SW 1271 (cell line): ENCODE measurements at regions not wholly inside any gene's neighbourhood (a gene's known extent, or its start where the extent isn't known, plus 50 kb on each side); places are given as distances from the start of the nearest gene placed in this dataset.
A peak's percentile ranks its signal among the peaks of the same experiment; 100 is the strongest.
"Not testable (repeated sequence)": the region's sequence is repeated elsewhere in the genome, so short reads cannot be mapped to it uniquely, and the experiment has no call there.

Experiments
- DNase-seq, 2 experiments: peaks; one replicate each; lab custom pipeline; 2025; lab: John Stamatoyannopoulos, UW

GRCh38 chr2:34724107-34724506 lies 1125.0 kb upstream of the FAM98A start:
- DNase-seq, result no peak

DNA sequence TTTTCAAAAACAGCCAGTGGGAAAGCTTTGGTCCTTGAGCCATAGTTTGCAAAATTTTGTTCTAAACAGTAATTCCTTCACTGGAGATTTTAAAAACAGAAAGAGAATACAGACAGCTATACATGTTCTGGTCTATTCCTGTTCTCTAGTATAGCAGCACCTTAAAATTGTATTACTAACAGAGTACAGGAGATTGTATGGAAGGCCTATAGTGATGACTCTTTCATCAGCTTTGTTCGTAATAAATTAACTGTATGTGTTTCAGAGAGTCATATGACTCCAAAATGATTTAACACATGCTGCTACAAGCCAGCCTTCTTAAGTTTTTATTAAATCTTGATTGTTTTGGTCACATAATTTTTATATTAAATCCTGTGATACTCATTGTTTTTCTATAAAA lies 1124.6 kb upstream of the FAM98A start:
- no peak for DNase-seq

DNA sequence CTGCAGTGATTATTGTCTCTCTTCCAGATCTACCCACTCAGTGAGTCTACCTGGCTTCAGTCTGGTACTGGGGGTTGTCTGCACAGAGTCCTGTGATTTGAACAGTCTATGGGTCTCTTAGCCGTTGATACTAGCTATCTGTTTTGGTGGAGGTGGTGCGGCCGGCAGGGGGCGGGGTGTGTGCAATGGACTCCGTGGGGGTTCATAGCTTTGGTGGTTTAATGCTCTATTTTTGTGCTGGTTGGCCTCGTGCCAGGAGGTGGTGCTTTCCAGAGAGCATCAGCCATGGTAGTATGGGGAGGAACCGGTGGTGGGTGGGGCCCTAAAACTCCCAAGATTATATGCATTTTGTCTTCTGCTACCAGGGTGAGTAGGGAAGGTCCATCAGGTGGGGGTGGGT lies 1120.1 kb upstream of the FAM98A start:
- no peak for DNase-seq

GRCh38 chr2:34705551-34706247 lies 1106.6 kb upstream of the FAM98A start:
- no peak for DNase-seq

GRCh38 chr2:34703292-34703691 lies 1104.2 kb upstream of the FAM98A start:
- DNase-seq, result no peak

GRCh38 chr2:34702391-34702790 lies 1103.3 kb upstream of the FAM98A start:
- DNase-seq, result not testable (repeated sequence)

DNA sequence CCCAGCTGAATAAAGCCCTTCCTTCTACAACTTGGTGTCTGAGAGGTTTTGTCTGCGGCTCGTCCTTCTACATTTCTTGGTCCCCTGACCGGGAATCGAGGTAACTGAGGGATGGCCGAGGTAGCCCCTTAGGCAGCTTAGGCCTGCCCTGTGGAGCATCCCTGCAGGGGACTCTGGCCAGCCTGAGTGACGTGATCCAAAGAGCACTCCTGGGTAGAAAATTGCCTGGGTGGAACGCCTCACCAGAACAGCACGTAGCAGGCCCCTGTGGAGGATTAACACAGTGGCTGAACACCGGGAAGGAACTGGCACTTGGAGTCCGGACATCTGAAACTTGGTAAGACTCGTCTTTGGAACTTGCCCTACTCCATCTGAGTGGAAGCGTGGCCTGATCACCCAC lies 1078.5 kb upstream of the FAM98A start:
- DNase-seq, result not testable (repeated sequence)

- DNase-seq, result not testable (repeated sequence)
Observed at GRCh38 chr2:34677119-34677531, 1078.0 kb upstream of the FAM98A start.

DNA sequence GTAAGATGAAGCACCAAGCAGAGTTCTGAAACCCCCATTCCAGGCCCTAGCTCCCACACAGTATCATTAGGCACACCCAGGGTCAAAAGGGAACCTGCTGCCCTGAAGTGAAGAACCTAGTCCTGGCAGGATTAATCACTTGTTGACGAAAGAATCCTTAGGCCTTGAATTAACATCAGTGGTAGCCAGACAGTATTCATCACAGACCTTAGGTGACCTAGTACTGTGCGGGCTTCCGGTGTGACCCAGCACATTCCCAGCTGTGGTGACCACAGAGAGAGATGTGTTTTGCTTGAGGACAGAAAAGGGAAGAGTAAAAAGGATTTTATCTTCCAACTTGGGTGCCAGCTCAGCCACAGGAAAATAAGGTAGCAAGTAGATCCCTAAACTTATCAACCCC lies 1071.4 kb upstream of the FAM98A start:
- no peak for DNase-seq

DNA sequence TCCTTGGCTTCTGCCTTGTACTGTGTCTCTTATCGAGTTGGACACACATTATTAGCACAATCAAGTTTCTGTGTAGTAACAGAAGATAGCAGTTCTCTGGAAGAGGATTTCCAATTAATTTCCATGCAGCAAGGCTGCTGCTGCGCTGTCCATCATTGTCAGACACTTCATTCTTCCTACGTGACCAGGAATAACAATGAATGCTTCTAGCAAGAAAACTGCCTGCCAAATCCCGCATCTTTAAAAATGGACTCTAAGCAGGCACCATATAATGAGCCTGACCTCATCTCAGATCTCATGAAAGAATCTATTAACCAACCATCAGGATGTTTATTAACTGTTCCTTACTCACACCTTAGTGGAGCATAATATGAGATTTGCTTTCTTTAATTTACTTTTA lies 1067.7 kb upstream of the FAM98A start:
- DNase-seq, result no peak

GRCh38 chr2:34664266-34664665 lies 1065.2 kb upstream of the FAM98A start:
- DNase-seq, result no peak

- DNase-seq, result no peak
Observed at GRCh38 chr2:34663314-34663713, 1064.2 kb upstream of the FAM98A start.

- DNase-seq, result no peak
Observed at GRCh38 chr2:34660741-34661140, 1061.6 kb upstream of the FAM98A start.

DNA sequence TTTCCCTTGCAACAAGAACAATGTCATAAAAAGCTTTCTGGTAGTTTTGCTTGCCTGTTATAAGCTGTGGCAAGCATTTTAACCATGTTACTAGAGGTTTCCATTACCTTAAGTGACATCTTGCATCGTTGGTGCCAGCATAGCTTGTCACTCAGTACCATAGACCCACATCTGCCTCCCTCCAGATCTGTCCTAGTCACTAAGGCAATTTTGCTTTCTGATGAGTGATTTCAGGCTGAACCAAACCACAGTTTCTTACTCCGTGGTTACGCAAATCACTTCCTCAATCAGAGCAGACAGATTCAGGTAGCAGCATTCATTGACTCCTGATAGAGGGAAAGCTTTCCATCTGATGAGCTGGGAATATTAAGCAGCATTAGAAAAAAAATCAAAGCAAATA lies 1057.5 kb upstream of the FAM98A start:
- DNase-seq, result no peak

DNA sequence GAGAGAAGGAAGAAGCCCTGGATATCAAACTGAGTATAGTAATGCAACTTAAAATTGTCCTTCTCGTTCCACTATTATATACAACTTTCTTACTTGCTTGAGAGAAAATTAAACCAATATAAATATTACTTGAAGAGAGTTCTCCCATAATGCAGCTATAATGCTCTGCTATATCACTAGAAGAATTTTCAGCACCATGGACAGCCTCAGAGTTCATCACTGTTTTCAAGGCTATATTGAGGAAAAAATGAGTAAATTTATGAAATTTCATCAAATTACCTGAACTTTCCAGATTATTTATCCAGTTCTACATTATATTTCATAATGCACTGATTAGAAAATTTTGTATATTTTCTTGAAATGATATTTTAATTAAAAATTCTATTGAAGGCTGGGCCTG lies 1053.5 kb upstream of the FAM98A start:
- DNase-seq, result no peak

- no peak for DNase-seq
Observed at GRCh38 chr2:34646901-34647300, 1047.8 kb upstream of the FAM98A start.

GRCh38 chr2:34632327-34632726 lies 1033.2 kb upstream of the FAM98A start:
- DNase-seq, result no peak

DNA sequence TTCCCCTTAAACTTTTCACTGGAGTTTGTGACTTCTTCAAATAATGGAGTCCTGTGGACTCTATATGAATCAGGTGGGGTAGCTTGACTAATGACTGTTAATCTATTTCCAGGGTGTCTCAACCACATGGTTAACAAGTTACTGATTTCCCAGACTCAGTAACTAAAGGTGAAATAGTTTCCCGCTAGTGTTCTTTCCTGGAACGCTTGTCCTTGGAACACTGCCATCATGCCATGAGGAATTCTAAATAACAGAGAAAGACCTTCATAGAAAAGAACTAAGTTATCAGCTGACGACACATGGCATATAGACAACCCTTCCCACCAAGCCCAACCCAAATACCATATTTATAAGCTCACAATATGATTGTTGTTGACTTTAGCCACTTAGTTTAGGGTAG lies 1027.9 kb upstream of the FAM98A start:
- no peak for DNase-seq

DNA sequence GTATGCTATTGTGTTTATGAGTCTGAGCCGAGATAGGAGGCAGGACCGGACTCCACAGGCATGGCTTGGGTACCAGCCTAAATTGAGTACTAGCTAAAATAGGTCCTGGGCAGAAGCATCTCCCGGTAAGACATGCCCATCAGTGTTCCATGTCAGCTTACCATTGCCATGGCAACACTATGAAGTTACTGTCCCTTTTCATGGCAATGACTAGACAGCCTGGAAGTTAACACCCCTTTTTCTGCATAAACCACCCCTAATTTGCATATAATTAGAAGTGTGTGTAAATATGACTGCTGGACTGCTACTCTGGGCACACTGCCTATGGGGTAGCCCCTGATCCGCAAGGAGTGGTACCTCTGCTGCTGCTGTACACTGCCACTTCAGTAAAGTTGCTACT lies 1005.1 kb upstream of the FAM98A start:
- DNase-seq, result no peak

GRCh38 chr2:34602262-34602661 lies 1003.2 kb upstream of the FAM98A start:
- no peak for DNase-seq

GRCh38 chr2:34601561-34601960 lies 1002.5 kb upstream of the FAM98A start:
- no peak for DNase-seq

DNA sequence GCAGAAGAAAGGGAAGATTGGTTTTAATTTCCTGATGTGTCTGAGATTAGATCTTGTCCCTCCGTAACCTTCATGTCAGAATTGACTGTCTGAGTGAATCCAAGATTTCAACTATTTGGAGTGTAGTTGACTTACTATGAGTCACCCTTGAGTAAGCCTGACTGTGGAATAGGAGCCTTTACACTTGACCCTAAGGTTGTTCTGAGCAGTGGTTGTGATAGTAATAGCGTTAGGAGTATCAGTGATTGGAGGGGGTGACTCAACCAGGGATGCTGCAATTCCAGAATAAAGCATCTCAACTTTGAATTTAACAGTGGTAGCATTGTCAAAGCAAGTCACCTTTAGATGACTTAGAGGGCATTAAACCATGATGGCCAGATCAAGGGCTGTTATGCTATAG lies 979.5 kb upstream of the FAM98A start:
- DNase-seq, result no peak

- peak; percentile 33 to 76 for DNase-seq
Observed at GRCh38 chr2:34570266-34570872, 971.3 kb upstream of the FAM98A start.

DNA sequence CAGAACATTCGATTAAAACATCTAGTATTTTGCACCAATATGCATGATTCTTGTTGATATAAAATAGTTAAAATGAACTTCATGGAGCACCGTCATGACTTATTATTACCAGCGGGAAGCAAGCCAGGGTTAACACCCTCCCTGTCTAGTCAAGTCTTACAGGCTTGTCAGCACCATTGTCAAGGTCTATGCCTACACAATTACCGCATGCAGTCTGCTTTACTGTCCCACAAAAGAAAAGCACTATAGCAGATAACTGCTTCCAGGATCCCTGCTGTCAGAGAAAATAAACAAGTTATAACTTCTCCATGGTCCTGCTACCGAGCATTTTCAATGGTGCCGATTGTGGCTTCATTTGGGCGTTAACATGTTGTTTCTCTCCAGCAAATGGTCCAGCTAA lies 968.0 kb upstream of the FAM98A start:
- DNase-seq, result no peak
